ENCODE measurements at regions not wholly inside any gene's neighbourhood (a gene's known extent, or its start where the extent isn't known, plus 50 kb on each side); places are given as distances from the start of the nearest gene placed in this dataset.

DNA sequence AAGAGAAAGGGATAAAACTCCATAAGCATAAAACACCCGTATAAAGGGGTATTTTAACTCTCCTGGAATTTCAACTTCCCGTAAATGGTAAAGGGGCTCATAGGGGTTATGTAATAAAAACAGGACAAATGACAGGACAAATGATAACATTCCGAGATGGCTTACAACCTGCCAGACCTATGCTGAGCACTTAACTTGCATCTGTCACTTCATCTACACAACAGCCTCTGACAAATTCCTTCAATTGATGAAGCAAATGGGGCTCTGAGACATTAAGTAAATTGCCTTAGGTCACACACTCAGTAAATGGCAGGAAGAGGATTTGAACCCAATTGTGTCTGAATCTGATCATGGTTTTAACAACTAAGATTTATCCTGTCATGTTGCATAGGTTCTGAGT is 327.6 kb upstream of the SNX7 start:
- Histone ChIP-seq H3K4me2 (no peak overlapping the region), H3K4me1 (ENCODE audit: control insufficient read depth in 1 of 2, insufficient read depth in 2 of 2, low read depth in 1 of 2, low read length in 1 of 2) (no peaks in the 10 kb centered on the region; a peak in 1 of 4 replicates), H3K79me2 (ENCODE audit: insufficient read depth) (no peaks in the 10 kb centered on the region), H3K9me3 (no peaks in the 10 kb centered on the region), H3K9ac (no peak overlapping the region), H2AFZ (ENCODE audit: low read depth) (no peak overlapping the region), H3K27me3 (ENCODE audit: insufficient read depth) (no peaks in the 10 kb centered on the region), H4K20me1 (ENCODE audit: insufficient read depth) (no peaks in the 10 kb centered on the region), H3F3A (replicated peaks; ENCODE audit: insufficient read depth) (no peaks in the 10 kb centered on the region), H3K27ac (ENCODE audit: low read depth in 2 of 2, low read length in 1 of 2) (no peak overlapping the region), H3K36me3 (replicated peaks in 1 of 2; ENCODE audit: control insufficient read depth in 1 of 2, insufficient read depth in 2 of 2, low read length in 1 of 2) (no peaks in the 10 kb centered on the region), H3K4me3 (ENCODE audit: low read depth in 2 of 2, low read length in 1 of 2) (no peak overlapping the region), H3K9me2 (no peaks in the 10 kb centered on the region)
- ChIA-PET POLR2A (no interaction called here), CTCF (no interaction called here)
- WGBS (ENCODE audit: low lambda C conversion rate) = 79% methylated on average over 3 of the region's 3 CpGs
- no peak for DNase-seq
- TF ChIP-seq GABPA (IDR thresholded peaks at IDR 0.05; ENCODE audit: low read depth) (no peak), GATA2 (CRISPR knock-in tag; IDR thresholded peaks at IDR 0.05) (no peak), RFX5 (IDR thresholded peaks at IDR 0.05; ENCODE audit: low read length) (no peak), TEAD4 (IDR thresholded peaks at IDR 0.05; ENCODE audit: borderline replicate concordance, insufficient read depth) (no peak), POLR2AphosphoS5 (IDR thresholded peaks at IDR 0.05; ENCODE audit: low read depth, low read length) (no peak), NFIC (IDR thresholded peaks at IDR 0.05; ENCODE audit: borderline replicate concordance) (no peak), RXRA (IDR thresholded peaks at IDR 0.05; ENCODE audit: borderline replicate concordance, low read depth) (no peak), JUND (IDR thresholded peaks at IDR 0.05) (no peak), YY1 (IDR thresholded peaks at IDR 0.05; ENCODE audit: low read depth) (no peak), TAF1 (IDR thresholded peaks at IDR 0.05; ENCODE audit: borderline replicate concordance, low read depth, low read length) (no peak)
- TF ChIP-seq, protein P1, sequence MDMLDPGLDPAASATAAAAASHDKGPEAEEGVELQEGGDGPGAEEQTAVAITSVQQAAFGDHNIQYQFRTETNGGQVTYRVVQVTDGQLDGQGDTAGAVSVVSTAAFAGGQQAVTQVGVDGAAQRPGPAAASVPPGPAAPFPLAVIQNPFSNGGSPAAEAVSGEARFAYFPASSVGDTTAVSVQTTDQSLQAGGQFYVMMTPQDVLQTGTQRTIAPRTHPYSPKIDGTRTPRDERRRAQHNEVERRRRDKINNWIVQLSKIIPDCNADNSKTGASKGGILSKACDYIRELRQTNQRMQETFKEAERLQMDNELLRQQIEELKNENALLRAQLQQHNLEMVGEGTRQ (IDR thresholded peaks at IDR 0.05; ENCODE audit: borderline replicate concordance, low read depth, low read length) = no peak
- TF ChIP-seq, protein P2, sequence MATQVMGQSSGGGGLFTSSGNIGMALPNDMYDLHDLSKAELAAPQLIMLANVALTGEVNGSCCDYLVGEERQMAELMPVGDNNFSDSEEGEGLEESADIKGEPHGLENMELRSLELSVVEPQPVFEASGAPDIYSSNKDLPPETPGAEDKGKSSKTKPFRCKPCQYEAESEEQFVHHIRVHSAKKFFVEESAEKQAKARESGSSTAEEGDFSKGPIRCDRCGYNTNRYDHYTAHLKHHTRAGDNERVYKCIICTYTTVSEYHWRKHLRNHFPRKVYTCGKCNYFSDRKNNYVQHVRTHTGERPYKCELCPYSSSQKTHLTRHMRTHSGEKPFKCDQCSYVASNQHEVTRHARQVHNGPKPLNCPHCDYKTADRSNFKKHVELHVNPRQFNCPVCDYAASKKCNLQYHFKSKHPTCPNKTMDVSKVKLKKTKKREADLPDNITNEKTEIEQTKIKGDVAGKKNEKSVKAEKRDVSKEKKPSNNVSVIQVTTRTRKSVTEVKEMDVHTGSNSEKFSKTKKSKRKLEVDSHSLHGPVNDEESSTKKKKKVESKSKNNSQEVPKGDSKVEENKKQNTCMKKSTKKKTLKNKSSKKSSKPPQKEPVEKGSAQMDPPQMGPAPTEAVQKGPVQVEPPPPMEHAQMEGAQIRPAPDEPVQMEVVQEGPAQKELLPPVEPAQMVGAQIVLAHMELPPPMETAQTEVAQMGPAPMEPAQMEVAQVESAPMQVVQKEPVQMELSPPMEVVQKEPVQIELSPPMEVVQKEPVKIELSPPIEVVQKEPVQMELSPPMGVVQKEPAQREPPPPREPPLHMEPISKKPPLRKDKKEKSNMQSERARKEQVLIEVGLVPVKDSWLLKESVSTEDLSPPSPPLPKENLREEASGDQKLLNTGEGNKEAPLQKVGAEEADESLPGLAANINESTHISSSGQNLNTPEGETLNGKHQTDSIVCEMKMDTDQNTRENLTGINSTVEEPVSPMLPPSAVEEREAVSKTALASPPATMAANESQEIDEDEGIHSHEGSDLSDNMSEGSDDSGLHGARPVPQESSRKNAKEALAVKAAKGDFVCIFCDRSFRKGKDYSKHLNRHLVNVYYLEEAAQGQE (IDR thresholded peaks at IDR 0.05; ENCODE audit: low read depth, low read length) = no peak

DNA sequence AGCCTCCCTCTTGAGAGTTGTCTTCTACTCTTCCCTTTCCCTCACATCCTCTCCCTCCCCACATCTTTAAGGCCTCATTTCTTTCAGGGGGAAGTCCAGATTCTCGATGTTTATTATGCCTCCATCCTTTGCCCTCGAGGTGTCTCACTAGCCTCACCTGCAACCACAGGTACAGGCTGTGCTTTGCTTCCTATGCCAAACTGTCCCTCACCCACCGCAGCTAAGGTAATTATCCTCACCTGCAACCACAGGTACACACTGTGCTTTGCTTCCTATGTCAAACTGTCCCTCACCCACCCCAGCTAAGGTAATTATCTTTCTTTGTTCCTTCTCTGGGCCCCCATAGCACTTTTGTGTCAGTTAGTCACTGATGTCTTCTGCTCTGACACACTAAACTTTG is 328.1 kb upstream of the SNX7 start:
- DNase-seq = no peak
- 88% methylated on average over 3 of the region's 3 CpGs for WGBS (ENCODE audit: low lambda C conversion rate)
- CTCF ChIA-PET = no interaction called here

More for the DNA sequence above, 328.1 kb upstream of the SNX7 start:
- Histone ChIP-seq H4K20me1 (ENCODE audit: insufficient read depth) (no peaks in the 10 kb centered on the region), H3K4me2 (no peak overlapping the region), H3K4me3 (ENCODE audit: low read depth in 2 of 2, low read length in 1 of 2) (no peak overlapping the region), H3K9ac (no peak overlapping the region), H3K27ac (ENCODE audit: low read depth in 2 of 2, low read length in 1 of 2) (no peak overlapping the region), H3K9me3 (no peaks in the 10 kb centered on the region), H3K79me2 (ENCODE audit: insufficient read depth) (no peaks in the 10 kb centered on the region), H2AFZ (ENCODE audit: low read depth) (no peak overlapping the region), H3K4me1 (ENCODE audit: control insufficient read depth in 1 of 2, insufficient read depth in 2 of 2, low read depth in 1 of 2, low read length in 1 of 2) (no peaks in the 10 kb centered on the region; a peak in 1 of 4 replicates), H3K27me3 (ENCODE audit: insufficient read depth) (no peaks in the 10 kb centered on the region), H3F3A (replicated peaks; ENCODE audit: insufficient read depth) (no peaks in the 10 kb centered on the region), H3K9me2 (no peaks in the 10 kb centered on the region), H3K36me3 (replicated peaks in 1 of 2; ENCODE audit: control insufficient read depth in 1 of 2, insufficient read depth in 2 of 2, low read length in 1 of 2) (no peaks in the 10 kb centered on the region)
- POLR2A ChIA-PET = no interaction called here
- TF ChIP-seq FOXJ3 (CRISPR knock-in tag; IDR thresholded peaks at IDR 0.05) (no peak), ELF1 (IDR thresholded peaks at IDR 0.05) (no peak), JUND (IDR thresholded peaks at IDR 0.05) (no peak), NRF1 (IDR thresholded peaks at IDR 0.05; ENCODE audit: low read depth, low read length) (no peak), EP300 (IDR thresholded peaks at IDR 0.05; ENCODE audit: borderline replicate concordance in 1 of 2, low read depth in 1 of 2, low read length in 1 of 2) (no peak), SIN3A (IDR thresholded peaks at IDR 0.05; ENCODE audit: borderline replicate concordance, low read depth, low read length) (no peak), FOXM1 (IDR thresholded peaks at IDR 0.05; ENCODE audit: low read depth) (no peak), EZH2phosphoT487 (IDR thresholded peaks at IDR 0.05; ENCODE audit: borderline replicate concordance, low read depth) (no peak)
- TF ChIP-seq, protein P3, sequence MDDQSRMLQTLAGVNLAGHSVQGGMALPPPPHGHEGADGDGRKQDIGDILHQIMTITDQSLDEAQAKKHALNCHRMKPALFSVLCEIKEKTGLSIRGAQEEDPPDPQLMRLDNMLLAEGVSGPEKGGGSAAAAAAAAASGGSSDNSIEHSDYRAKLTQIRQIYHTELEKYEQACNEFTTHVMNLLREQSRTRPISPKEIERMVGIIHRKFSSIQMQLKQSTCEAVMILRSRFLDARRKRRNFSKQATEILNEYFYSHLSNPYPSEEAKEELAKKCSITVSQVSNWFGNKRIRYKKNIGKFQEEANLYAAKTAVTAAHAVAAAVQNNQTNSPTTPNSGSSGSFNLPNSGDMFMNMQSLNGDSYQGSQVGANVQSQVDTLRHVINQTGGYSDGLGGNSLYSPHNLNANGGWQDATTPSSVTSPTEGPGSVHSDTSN (IDR thresholded peaks at IDR 0.05) = no peak
- TF ChIP-seq, protein P2 (IDR thresholded peaks at IDR 0.05; ENCODE audit: low read depth, low read length) = no peak
